IMR-90 (cell line): ENCODE measurements at regions not wholly inside any gene's neighbourhood (a gene's known extent, or its start where the extent isn't known, plus 50 kb on each side); places are given as distances from the start of the nearest gene placed in this dataset.

Source experiments
- ATAC-seq: fragments of 200-7000 bp; cut with Tn5 transposase; 2 replicates; pipeline ENCODE4 v1.9.1; 2020; ENCODE audit warnings: low read depth, mild to moderate bottlenecking, moderate library complexity
- BruUV-seq: library from RNA; stranded (reverse); fragments of 400-500 nt; replicated peaks from 2 replicates; lab custom pipeline; 2021; lab: Mats Ljungman, UMichigan
- CTCF ChIA-PET: fragments of 300-600 bp; formaldehyde crosslinking; extraction: SDS; loops from one replicate; lab custom pipeline; 2021; ENCODE audit warnings: antibody characterized with exemption; lab: Yijun Ruan, JAX
- POLR2A ChIA-PET: fragments of 300-600 bp; sonication (Branson Sonifier 250); formaldehyde crosslinking; loops from one replicate; lab custom pipeline; 2022; ENCODE audit warnings: antibody characterized with exemption; ENCODE audit not compliant: unreplicated experiment; lab: Charles Lee
- DNase-seq: peaks from one replicate; pipeline ENCODE4 v3.0.0; 2013
- H2AFZ ChIP-seq: replicated peaks from 2 replicates; pipeline ENCODE3; 2013; ENCODE audit warnings: low read length, mild to moderate bottlenecking; ENCODE audit not compliant: poor library complexity
- H2AK5ac ChIP-seq: 2 replicates; pipeline ENCODE4 v1.6.1; 2013; ENCODE audit warnings: low read depth, low read length, inconsistent platforms
- H2AK9ac ChIP-seq: replicated peaks from 2 replicates; pipeline ENCODE3; 2013; ENCODE audit warnings: mild to moderate bottlenecking, low read depth, low read length, moderate library complexity; ENCODE audit not compliant: poor library complexity
- H2BK120ac ChIP-seq: 2 replicates; pipeline ENCODE4 v1.6.1; 2013; ENCODE audit warnings: low read depth, low read length, inconsistent platforms
- H2BK15ac ChIP-seq: 3 replicates; pipeline ENCODE4 v1.6.1; 2013; ENCODE audit warnings: low read depth, low read length, inconsistent platforms
- H2BK20ac ChIP-seq: 2 replicates; pipeline ENCODE4 v1.6.1; 2013; ENCODE audit warnings: low read depth, mild to moderate bottlenecking, inconsistent platforms, low read length, moderate library complexity
- H2BK5ac ChIP-seq: 2 replicates; pipeline ENCODE4 v1.6.1; 2013; ENCODE audit warnings: mild to moderate bottlenecking, low read depth, low read length, inconsistent platforms; ENCODE audit not compliant: poor library complexity, severe bottlenecking
- H3K14ac ChIP-seq: replicated peaks from 2 replicates; pipeline ENCODE4 v1.6.1; 2013; ENCODE audit warnings: low read depth, low read length, inconsistent platforms
- H3K18ac ChIP-seq: 2 replicates; pipeline ENCODE4 v1.6.1; 2013; ENCODE audit warnings: low read depth, low read length, control low read depth
- H3K23ac ChIP-seq: 2 replicates; pipeline ENCODE4 v1.6.1; 2013; ENCODE audit warnings: low read depth, low read length, inconsistent platforms
- H3K27ac ChIP-seq: 2 replicates; pipeline ENCODE4 v1.5.1; 2013; ENCODE audit warnings: mild to moderate bottlenecking, control low read depth, low read length; ENCODE audit not compliant: insufficient read depth
- H3K27me3 ChIP-seq: 2 replicates; pipeline ENCODE4 v1.6.1; 2013; ENCODE audit warnings: low read length; ENCODE audit not compliant: control insufficient read depth, insufficient read depth
- H3K36me3 ChIP-seq: 2 replicates; pipeline ENCODE4 v1.6.1; 2013; ENCODE audit warnings: low read length, mixed read lengths; ENCODE audit not compliant: control insufficient read depth, insufficient read depth
- H3K4ac ChIP-seq: 2 replicates; pipeline ENCODE4 v1.6.1; 2013; ENCODE audit warnings: low read depth, low read length, inconsistent platforms
- H3K4me1 ChIP-seq: 2 replicates; pipeline ENCODE4 v1.6.1; 2013; ENCODE audit warnings: low read length, mixed read lengths; ENCODE audit not compliant: control insufficient read depth, insufficient read depth
- H3K4me2 ChIP-seq: 2 replicates; pipeline ENCODE4 v1.6.1; 2013; ENCODE audit warnings: low read depth, mild to moderate bottlenecking, control low read depth, low read length, moderate library complexity
- H3K4me3 ChIP-seq: 2 replicates; pipeline ENCODE4 v1.5.1; 2013; ENCODE audit warnings: low read depth, mild to moderate bottlenecking, control low read depth, low read length, moderate library complexity; ENCODE audit not compliant: insufficient read depth
- H3K56ac ChIP-seq: 2 replicates; pipeline ENCODE4 v1.6.1; 2013; ENCODE audit warnings: low read length, inconsistent platforms; ENCODE audit not compliant: insufficient read depth; ENCODE audit errors: extremely low read depth
- H3K79me1 ChIP-seq, 2 experiments: 2 replicates each; pipeline ENCODE4 v1.6.1; 2013; ENCODE audit warnings: low read length in 2 of 2, inconsistent platforms in 1 of 2, low read depth in 1 of 2
- H3K9ac ChIP-seq: 2 replicates; pipeline ENCODE4 v1.6.1; 2013; ENCODE audit warnings: low read depth, low read length, control low read depth
- H3K9me1 ChIP-seq: 2 replicates; pipeline ENCODE4 v1.6.1; 2013; ENCODE audit warnings: low read length, inconsistent platforms; ENCODE audit not compliant: insufficient read depth
- H3K9me3 ChIP-seq: 2 replicates; pipeline ENCODE4 v1.6.1; 2013; ENCODE audit warnings: low read length; ENCODE audit not compliant: control insufficient read depth, insufficient read depth
- H4K20me1 ChIP-seq: 2 replicates; pipeline ENCODE4 v1.6.1; 2013; ENCODE audit warnings: low read length, inconsistent platforms; ENCODE audit not compliant: insufficient read depth
- H4K5ac ChIP-seq: 2 replicates; pipeline ENCODE4 v1.6.1; 2013; ENCODE audit warnings: mild to moderate bottlenecking, low read depth, low read length, control low read depth
- H4K8ac ChIP-seq, 2 experiments: 2 replicates each; pipeline ENCODE4 v1.6.1; 2013; ENCODE audit warnings: low read depth in 2 of 2, low read length in 2 of 2, control low read depth in 1 of 2, inconsistent platforms in 1 of 2
- H4K91ac ChIP-seq: 2 replicates; pipeline ENCODE4 v1.6.1; 2013; ENCODE audit warnings: low read depth, low read length, inconsistent platforms; ENCODE audit not compliant: insufficient read depth
- CHD1 ChIP-seq: IDR thresholded peaks from 2 replicates; pipeline ENCODE4 v1.6.1; 2012; ENCODE audit warnings: low read depth, low read length, improper control_type of control experiment
- WGBS, 2 experiments: methylation state at CpG; one replicate each; pipeline versions ENCODE4 v1.1.5 to v1.1.7; 2013; ENCODE audit warnings: missing lambda C conversion rate in 2 of 2; ENCODE audit not compliant: insufficient read length in 1 of 2; ENCODE audit errors: extremely low coverage in 2 of 2; 5-methylcytosine and 5-hydroxymethylcytosine counted together
- dilution Hi-C: fragments of 300-500 bp; cut with HindIII; formaldehyde crosslinking; loops from one replicate; pipeline ENCODE4 v1.14.3; 2018; ENCODE audit warnings: low sequenced_read_pairs; ENCODE audit not compliant: unreplicated experiment
- in situ Hi-C: fragments of 300-500 bp; cut with MboI; formaldehyde crosslinking; loops from 3 replicates; pipeline ENCODE4 v1.14.3; 2019; ENCODE audit warnings: low sequenced_read_pairs, inconsistent platforms, mixed read lengths
- intact Hi-C: fragments of 100-400 bp; cut with micrococcal nuclease; formaldehyde crosslinking; loops from 2 replicates; pipeline ENCODE4 v1.10.0; 2022

DNA sequence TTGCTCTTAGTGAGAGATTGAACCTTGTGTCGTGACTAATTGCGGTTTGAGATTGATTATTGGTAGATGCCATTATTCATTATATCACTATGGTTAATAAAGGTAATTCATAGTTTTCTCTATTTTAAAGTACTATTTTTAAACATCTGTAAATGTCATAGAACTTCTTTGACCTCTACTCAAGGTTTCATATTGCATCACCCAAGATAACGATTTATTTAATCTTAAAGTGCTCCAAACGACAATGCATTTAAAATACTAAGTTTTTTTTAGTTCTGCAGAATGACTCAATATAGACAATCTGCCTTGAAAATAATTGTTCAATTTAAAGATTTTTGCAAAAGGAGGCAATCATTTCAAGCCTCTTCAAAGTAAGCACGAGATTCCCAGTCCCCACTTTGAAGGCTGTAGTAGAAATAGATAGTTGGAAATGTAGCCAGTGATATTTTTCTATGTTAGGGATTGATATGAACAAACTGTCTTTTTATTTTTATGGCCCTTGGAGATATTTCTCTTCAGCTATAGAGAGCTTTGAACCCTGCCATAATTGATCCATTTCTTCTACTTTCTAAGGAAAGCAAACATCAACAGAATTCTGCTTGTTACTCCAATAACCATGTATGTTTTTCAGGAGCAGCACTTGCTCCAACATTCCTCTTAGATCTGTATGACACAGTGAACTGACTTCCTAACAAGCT, 114.2 kb upstream of the PALMD start:
- H3K79me1 ChIP-seq = no peaks in the 10 kb centered on the region
- H3K9ac ChIP-seq = no peak overlapping the region
- DNase-seq = no peak
- H3K9me3 ChIP-seq = no peaks in the 10 kb centered on the region
- no peak overlapping the region for H2BK15ac ChIP-seq
- H3K14ac ChIP-seq = no peak overlapping the region
- ChIA-PET POLR2A (no interaction called here), CTCF (interaction anchor here (0.6 kb wide), 1 partner anchor 8 kb away, joined by 3 read pairs; no protein-coding TSS in a partner anchor)
- no peak overlapping the region for H2AFZ ChIP-seq
- H3K27me3 ChIP-seq = no peaks in the 10 kb centered on the region
- no peak overlapping the region for H3K23ac ChIP-seq
- H3K56ac ChIP-seq = no peak overlapping the region
- H3K4ac ChIP-seq = no peak overlapping the region
- no peaks in the 10 kb centered on the region for H4K20me1 ChIP-seq
- H3K4me2 ChIP-seq = no peak overlapping the region
- dilution Hi-C loops (no loop called here), in situ Hi-C loops (no loop called here), intact Hi-C loops (no loop called here)
- H3K18ac ChIP-seq = no peak overlapping the region
- no peaks in the 10 kb centered on the region for H3K36me3 ChIP-seq
- H3K27ac ChIP-seq = no peak overlapping the region
- no peaks in the 10 kb centered on the region for H3K4me1 ChIP-seq
- H3K4me3 ChIP-seq = no peak overlapping the region
- no peak overlapping the region for H4K5ac ChIP-seq
- no peak overlapping the region for H2BK20ac ChIP-seq
- H2AK9ac ChIP-seq = no peak overlapping the region
- H2BK120ac ChIP-seq = no peak overlapping the region
- H2BK5ac ChIP-seq = no peak overlapping the region
- no peak for TF ChIP-seq CHD1
- H4K91ac ChIP-seq = no peak overlapping the region
- BruUV-seq = no TSS peak
- WGBS, 2 experiments = no CpG with 5 or more reads among the region's 5 CpGs
- no peak overlapping the region for H2AK5ac ChIP-seq
- no peaks in the 10 kb centered on the region for H3K9me1 ChIP-seq
- H4K8ac ChIP-seq = no peak overlapping the region
- no peak for ATAC-seq
